HG03457 (cell line): ENCODE measurements at regions not wholly inside any gene's neighbourhood (a gene's known extent, or its start where the extent isn't known, plus 50 kb on each side); places are given as distances from the start of the nearest gene placed in this dataset.
"Not testable (repeated sequence)": the region's sequence is repeated elsewhere in the genome, so short reads cannot be mapped to it uniquely, and the experiment has no call there.

Experiments
- ATAC-seq: cut with Tn5 transposase; IDR thresholded peaks from one replicate; pipeline ENCODE4 v1.9.1; 2021; ENCODE audit warnings: moderate number of reproducible peaks; ENCODE audit not compliant: unreplicated experiment

DNA sequence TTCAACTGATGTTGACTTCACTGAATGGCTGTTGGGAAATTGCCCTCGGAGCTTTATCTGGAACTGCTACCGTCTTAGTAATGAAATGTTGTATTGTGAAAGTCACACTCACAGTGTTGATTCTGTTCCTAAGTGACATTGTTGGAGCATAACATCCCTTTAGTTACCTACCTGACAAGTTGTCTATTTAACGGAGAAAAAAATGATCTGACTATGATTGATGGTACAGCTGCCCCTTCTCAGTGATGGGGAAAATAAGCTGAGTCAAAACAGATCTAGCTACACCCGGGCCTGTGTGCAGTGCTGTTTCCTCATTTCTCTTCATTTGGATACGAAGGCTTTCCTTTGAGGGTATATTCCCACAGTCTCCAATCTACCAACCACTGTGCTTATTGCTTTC lies 472.3 kb upstream of the BRINP3 start:
- no peak for ATAC-seq

DNA sequence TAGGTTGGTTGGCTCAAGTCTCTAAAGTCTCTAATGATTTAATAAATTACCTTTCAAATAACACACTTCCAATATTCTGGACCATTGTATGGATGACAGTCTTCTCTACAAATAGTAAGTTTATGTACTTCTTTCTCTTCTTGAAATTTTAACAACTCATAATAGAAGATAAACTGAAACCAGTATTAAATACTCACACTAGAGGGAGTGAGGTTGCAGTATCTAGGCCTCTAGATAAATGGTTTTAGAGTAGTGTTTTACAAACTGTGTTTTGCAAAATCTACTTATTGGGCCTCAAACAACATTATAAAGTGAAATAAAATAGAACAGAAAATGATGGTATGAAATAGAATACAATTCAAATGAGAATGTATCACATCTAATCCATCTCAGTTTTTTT lies 479.9 kb upstream of the BRINP3 start:
- ATAC-seq: no peak

DNA sequence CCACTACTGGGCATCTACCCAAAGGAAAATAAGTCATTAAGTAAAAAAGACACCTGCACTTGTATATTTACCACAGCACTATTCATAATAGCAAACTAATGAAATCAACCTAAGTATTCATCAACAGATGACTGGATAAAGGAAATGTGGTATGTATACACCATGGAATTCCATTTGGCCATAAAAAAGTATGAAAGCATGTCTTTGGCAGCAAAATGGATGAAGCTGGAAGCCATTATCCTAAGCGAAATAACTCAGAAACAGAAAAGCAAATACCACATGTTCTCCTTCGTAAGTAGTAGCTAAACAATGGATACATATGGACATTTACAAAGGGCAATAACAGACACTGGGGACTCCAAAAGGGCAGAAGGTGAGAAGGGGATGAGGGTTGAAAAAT lies 485.7 kb upstream of the BRINP3 start:
- ATAC-seq: no peak

DNA sequence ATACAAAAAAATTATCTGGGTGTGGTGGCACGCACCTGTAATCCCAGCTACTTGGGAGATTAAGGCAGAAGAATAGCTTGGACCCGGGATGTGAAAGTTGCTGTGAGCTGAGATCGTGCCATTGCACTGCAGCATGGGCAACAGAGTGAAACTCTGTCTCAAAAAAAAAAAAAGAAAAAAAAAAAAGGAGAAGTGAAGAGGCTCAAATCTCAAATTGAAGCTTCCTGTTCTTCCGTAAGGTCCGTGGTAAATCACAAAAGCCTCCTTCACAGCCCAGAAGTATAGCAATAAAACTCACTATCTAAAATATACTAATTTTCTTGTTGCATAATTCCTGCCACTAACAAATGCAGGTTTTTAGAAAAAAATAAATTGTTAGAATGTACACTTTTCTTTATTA lies 498.2 kb upstream of the BRINP3 start:
- no peak for ATAC-seq

DNA sequence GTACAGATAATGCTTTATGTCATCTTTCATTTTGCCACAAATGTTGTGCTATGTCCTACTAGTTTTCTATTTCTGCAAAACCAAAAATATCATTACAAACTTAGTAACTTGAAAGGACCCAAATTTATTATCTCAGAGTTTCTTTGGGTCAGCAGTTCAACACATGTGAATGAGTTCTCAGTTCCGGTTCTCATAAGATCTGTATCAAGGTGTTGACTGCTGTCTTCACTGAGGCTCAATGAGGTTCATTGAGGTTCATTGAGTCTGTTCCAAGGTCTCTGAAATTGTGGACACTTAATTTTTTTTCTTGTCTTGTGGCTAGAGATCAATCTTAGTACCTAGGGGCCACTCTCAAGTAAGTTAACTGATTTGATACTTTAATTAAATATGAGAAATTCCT lies 525.1 kb upstream of the BRINP3 start:
- ATAC-seq: no peak

DNA sequence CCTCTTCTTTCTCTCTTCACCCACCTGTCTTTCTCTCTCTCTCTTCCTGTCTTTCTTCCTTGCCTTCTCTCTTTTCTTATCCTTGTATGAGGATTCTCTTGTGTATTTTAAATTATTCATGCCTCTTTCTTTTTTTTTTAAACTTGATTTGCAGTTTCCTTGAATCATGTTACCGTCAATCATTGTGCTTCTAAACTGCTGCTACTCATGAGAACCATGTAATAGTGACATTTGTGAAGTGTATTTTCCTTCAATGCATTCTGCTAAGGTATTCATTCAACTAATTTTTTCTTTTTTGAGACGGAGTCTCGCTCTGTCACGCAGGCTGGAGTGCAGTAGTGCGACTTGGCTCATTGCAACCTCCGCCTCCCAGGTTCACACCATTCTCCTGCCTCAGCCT lies 539.1 kb upstream of the BRINP3 start:
- no peak for ATAC-seq

DNA sequence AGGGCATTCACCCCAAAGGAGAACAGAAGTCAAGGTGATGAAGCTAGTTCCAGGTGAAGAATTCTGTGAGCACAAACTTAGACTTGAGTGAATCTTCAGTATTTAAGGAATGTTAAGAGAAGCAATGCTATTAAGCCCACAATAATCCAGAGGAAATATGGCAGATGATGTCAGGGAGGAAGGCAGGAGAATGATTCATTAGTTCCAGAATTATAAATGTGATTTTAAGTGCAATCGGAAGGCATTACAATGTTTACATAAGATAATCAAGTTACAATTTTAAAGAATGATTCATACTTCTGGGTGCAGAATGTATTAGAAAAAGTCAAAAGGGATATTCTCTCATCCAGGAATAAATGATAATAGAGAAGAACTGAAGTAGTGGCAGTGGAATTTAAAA lies 545.2 kb upstream of the BRINP3 start:
- no peak for ATAC-seq

DNA sequence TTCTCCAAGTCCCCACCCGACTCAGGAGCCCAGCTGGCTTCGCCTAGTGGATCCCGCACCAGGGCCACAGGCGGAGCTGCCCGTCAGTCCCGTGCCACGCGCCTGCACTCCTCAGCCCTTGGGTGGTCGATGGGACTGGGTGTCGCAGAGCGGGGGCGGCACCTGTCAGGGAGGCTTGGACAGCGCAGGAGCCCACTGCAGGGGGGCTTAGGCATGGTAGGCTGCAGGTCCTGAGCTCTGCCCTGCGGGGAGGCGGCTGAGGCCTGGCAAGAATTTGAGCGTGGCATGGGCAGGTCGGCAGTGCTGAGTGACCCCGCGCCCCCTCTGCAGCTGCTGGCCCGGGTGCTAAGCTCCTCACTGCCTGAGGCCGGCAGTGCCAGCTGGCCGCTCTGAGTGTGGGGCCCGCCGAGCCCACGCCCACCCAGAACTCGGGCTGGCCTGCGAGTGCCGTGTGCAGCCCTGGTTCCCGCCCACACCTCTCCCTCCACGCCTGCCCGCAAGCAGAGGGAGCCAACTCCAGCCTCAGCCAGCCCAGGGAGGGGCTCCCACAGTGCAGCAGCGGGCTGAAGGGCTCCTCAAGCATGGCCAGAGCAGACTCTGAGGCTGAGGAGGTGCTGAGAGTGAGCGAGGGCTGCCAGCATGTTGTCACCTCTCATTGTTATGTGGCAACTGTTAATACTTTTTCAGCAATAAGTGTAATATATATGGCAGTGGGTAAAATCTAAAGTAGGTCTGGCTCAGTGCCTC lies 548.4 kb upstream of the BRINP3 start:
- no peak for ATAC-seq

DNA sequence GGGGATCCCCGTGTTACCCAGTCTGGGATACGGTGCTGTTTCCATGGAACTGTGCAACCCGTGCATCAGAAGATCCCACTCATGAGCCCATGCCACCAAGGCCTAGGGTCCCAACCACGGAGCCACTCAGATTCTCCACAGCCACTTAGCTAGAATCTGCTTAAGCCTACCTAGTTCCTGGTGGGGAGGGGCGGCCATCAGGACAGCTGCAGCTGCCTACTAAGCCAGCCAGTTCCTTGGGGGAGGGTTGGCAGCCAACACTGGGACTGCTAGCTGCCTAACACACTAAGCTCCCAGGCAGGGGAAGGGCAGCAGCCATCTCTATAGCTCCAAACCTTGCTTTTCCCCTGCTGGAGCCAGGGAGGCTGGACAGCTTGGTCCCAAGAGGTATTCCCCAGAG lies 549.2 kb upstream of the BRINP3 start:
- ATAC-seq: no peak

DNA sequence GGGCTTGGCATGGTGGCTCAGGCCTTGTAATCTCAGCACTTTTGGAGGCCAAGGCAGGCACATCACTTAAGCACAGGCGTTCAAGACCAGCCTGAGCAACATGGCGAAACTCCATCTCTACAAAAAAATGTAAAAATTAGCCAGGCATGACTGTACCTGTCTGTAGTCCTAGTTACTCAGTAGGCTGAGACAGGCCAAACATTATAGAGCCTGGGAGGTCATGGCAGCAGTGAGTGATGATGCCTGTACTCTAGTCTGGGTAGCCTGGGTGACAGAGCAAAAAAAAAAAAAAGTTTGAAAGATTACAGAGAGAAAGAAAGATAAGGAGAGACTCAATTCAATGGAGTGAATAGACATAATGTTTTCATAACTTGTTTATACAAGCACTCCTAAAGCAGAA lies 556.5 kb upstream of the BRINP3 start:
- no peak for ATAC-seq

DNA sequence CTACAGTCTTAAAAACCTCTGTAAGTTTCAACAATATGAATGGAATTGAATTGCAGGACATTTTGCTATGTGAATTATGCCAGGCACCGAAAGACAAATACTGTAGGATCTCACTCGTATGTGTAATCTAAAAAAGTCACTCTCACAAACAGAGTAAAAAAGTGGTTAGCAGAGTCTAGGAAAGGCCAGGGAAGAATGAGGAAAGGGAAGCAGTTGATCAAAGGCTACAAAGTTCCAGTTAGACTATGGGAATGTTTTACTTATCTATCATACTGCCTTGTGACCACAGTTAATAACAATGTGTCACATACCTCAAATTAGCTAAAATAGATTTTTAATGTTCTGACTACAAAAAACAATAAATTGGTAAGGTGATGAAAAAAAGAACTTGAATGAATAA lies 565.4 kb upstream of the BRINP3 start:
- no peak for ATAC-seq

DNA sequence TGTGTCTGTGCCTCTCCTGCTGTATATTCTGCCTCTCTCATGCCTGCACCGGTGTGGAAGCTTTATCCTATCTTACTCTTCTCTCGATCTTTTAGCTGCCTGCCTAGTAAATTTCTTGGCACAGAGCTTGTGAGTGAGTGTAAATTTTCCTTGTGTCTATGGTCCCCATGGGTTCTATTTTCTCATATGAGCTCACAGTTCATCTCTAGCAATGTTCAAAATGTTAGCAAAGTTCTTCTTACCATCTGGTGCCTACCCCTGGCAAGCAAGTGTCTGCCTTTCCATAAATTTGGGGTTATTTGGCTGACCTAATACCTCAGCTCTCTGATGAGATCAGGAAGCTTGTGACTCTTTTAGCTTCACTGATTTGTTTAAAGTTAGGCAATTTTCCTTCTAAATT lies 572.1 kb upstream of the BRINP3 start:
- ATAC-seq: no peak

DNA sequence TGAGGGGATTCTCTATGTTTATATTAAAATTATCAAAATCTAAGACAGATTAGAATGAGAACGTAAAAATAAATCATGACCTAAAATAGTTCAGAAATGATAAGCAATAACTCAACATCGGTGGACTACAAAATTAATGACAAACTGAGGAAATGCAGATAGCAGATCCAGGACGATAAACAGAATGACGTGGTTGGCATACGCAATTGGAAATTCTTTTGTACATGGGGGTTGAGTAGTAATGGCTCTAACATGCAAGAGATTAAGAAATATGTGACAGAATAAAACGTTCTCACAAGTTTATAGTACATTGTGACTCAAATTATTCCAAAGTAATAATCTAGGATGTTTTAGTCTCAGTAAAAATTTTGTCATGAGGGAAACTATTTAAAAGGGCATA lies 575.2 kb upstream of the BRINP3 start:
- no peak for ATAC-seq

DNA sequence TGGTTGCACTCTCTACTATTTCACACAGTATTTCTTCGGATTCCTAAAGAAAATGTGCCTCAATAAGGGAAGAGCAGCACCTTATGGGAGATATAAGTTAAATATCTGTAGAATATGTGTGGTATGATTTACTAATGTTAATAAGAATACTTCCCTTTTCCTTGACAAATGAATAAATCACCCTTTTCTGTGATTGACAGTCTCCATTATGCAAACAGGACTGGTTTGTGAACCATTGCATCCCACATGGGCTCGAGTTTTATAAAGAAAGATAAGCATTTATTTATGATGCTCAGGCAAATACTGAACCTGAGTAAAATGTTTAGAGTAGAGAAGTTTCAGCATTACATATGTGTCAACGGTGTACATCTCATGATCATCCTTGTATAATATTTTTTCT lies 587.7 kb upstream of the BRINP3 start:
- no peak for ATAC-seq

DNA sequence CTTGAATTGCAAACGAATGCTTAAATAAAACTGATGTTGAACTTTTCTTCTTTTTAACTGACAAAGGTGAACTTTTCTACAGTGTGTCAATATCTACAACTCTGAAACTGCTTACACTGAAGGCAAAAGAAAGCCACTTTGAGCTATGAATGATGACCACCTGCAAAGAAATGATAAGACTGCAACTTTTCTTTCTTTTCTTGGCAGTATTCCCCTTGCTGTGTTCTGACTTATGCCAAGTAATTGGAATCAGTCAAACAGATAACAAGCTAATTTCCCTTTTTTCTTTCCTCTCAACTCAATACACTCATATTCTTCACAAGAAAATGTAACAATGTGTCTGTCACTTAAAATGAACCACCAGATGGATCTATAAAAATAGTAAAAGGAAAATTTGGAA lies 588.1 kb upstream of the BRINP3 start:
- no peak for ATAC-seq

DNA sequence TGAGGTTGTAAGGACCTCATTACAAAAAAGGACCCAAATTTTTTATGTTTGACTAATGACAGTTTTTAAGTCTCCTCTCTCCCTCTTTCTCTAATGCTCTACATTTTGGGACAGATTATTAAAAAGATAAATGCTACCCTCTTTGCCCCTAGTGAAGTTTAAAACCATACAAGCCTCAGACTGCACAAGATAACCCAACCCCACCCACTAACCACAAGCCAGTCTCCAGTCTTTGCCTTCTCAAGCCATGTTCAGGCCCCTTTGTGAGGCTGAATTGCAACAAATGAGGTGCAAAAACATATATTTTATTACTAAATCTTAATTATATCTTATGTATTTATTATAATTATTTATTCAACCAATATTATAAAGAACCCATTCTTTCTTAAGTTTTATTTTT lies 597.2 kb upstream of the BRINP3 start:
- ATAC-seq: no peak

DNA sequence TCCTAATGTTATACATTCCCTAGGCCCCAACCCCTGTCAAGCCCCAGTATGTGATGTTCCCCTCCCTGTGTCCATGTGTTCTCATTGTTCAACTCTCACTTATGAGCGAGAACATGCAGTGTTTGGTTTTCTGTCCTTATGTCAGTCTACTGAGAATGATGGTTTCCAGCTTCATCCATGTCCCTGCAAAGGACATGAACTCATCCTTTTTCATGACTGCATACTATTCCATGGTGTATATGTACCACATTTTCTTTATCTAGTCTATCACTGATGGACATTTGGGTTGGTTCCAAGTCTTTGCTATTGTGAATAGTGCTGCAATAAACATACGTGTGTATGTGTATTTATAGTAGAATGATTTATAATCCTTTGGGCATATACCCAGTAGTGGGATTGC lies 605.4 kb upstream of the BRINP3 start:
- not testable (repeated sequence) for ATAC-seq

DNA sequence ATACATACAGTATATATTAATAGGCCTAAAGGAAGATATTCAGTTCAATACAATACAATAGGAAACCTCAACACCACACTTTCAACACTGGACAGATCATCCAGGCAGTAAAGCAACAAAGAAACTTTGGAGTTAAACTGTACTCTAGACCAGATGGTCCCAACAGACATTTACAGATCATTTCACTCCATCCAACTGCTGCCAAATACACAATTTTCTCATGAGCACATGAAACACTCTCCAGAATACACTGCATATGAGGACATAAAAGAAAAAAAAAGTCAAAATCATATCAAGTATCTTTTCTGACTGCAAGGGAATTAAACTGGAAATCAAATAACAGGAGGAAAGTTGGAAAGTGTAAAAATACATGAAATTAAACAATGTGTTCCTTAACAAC lies 607.5 kb upstream of the BRINP3 start:
- ATAC-seq: no peak

DNA sequence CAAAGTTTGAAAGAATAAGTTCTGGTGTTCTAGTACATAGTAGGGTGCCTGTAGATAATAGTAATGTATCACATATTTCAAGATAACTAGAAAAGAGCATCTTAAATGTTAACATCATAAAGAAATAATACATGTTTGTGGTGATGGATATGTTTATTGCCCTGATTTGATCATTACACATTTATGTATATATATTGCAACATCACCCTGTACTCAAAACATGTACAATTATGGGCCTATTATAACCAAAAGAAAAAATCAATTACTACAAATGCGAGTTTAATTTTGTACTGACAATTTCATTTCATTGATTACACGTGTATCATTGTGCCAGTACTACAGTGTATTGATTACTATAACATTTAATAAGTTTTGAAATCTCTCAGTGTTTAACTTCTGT lies 609.2 kb upstream of the BRINP3 start:
- no peak for ATAC-seq

DNA sequence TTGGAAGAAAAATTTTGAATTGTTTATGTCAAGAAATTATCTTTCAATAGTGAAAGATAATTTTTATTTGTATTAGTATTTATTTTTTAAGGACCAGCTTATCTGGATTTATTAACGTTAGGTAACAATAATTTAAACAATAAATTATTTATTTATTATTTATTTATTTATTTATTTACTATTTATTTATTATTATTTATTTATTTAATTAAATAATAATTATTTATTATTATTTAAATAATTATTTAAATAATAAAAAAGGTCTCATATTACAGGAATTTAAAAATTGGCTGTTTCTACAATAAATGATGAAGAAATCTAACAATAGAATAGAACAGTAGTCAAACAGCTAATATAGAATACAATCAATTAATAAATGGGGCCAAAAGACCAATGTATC lies 618.7 kb upstream of the BRINP3 start:
- ATAC-seq: no peak

DNA sequence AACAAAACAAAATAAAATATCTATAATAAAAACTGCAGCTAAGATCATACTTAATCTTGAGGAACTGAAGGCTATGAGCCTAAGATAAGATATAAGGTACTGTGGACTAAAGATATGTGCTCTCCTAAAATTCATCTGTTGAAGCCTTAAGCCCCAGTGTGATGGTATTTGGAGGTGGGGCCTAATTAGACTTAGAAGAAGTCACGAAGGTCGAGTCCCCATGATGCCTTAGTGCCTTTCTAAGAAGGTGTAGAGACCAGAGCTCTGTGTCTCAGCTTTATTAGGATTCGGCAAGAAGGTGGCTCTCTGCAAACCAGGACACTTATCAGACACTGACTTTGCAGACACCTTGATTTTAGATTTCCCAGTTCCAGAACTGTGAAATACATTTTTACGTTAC lies 622.0 kb upstream of the BRINP3 start:
- no peak for ATAC-seq

DNA sequence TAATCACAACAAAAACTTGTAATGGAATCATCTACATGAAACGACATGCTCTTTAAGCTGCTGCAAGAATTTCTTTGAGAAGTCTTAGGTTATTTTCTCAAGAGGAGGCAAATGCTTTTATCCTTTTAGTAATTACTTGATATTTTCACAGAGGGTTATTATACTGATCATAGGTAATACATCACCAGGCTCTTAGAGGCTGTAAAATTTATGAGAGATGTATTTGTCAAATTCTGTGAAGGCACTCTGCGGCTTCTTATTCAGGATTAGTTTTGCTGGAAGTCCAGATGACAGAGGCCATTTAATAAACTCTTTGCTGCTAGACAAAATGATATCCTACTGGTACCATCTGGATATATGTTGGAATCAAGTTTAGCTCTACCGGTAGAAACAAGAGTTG lies 624.3 kb upstream of the BRINP3 start:
- ATAC-seq: no peak

DNA sequence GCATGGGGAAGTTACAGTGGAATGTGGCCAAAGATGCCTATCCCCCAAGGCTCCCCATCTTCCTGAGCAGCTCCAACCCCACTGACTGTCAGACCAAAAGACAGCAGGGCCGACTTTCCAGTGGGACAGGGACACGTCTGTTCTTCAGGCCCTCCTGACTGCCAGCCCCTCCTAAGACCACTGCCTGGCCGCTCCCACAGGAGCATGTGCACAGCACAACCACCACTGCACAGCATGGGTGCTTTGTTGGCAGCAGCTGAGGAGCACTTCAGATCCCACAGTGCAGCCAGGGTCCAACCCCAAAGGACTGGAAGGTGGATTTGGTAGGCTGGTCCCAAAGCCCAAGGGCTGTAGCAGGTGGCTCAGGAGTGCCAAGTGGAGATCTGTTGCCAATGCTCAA lies 648.3 kb upstream of the BRINP3 start:
- no peak for ATAC-seq

DNA sequence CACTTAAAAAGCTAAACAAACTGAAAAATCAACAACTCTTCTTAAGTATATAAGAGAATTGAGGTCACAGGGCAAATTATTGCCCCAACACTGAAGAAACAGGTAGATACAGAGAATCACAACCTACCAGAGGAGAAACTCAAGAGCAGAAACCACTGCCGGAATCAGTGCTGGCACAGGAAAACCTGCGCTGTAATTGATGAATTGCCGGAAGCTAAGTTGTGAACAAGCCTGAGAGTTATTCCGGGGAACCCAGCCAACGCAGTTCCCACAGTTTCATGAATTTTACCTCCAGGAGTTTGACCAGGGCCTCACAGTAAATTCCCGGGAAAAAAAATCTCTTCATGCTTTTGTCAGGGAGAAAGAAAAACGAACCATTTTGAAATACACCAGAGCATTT lies 657.1 kb upstream of the BRINP3 start:
- no peak for ATAC-seq
